ENCODE measurements at regions not wholly inside any gene's neighbourhood (a gene's known extent, or its start where the extent isn't known, plus 50 kb on each side); places are given as distances from the start of the nearest gene placed in this dataset.

GRCh38 chr9:129442803-129443511 lies 177.9 kb downstream of the C9orf50 start:
- ChIA-PET CTCF (no interaction called here), POLR2A (no interaction called here)
- DNase-seq (no peak), ATAC-seq (ENCODE audit: poor library complexity) (no peak)
- intact Hi-C loops (cut with DNase I, micrococcal nuclease): no loop called here
- H3K4me3 Mint-ChIP-seq: no peak overlapping the region
- no peak for TF ChIP-seq CTCF (IDR thresholded peaks at IDR 0.05)
- H3K27me3 Mint-ChIP-seq: peaks cover 35% of the 10 kb centered on the region
- peaks cover 15% of the 10 kb centered on the region for H3K4me1 Mint-ChIP-seq (ENCODE audit: low read depth)
- no peak overlapping the region for H3K27ac ChIP-seq (ENCODE audit: low read depth in 1 of 2, low read length in 2 of 2)
- H3K36me3 ChIP-seq (ENCODE audit: insufficient read depth, low read length): no peaks in the 10 kb centered on the region
- peaks cover 14 to 15% of the 10 kb centered on the region in 2 experiments for H3K27me3 ChIP-seq (ENCODE audit: control insufficient read depth in 1 of 2, insufficient read depth in 2 of 2, low read length in 2 of 2)
- peaks cover 2% of the 10 kb centered on the region for H3K9me3 Mint-ChIP-seq
- H3K36me3 Mint-ChIP-seq (ENCODE audit: low read depth): no peaks in the 10 kb centered on the region
- no peak overlapping the region for H3K4me3 ChIP-seq (ENCODE audit: low read length)
- H3K9me3 ChIP-seq (ENCODE audit: control insufficient read depth in 1 of 2, insufficient read depth in 1 of 2, low read length in 2 of 2): peaks cover 0 to 3% of the 10 kb centered on the region in 2 experiments
- H3K27ac Mint-ChIP-seq: no peak overlapping the region
- peaks cover 8% of the 10 kb centered on the region for H3K4me1 ChIP-seq (ENCODE audit: insufficient read depth, low read length)

GRCh38 chr9:129441852-129442251 lies 179.0 kb downstream of the C9orf50 start:
- H3K27me3 Mint-ChIP-seq: peaks cover 43% of the 10 kb centered on the region

GRCh38 chr9:129440435-129441186 lies 180.3 kb downstream of the C9orf50 start:
- POLR2A ChIA-PET: no interaction called here
- CTCF ChIA-PET: no interaction called here
- Mint-ChIP-seq H3K4me3 (peak overlapping the region; percentile 15), H3K27ac (no peak overlapping the region), H3K4me1 (ENCODE audit: low read depth) (peaks cover 26% of the 10 kb centered on the region), H3K27me3 (peaks cover 52% of the 10 kb centered on the region), H3K9me3 (peaks cover 2% of the 10 kb centered on the region), H3K36me3 (ENCODE audit: low read depth) (no peaks in the 10 kb centered on the region)
- TF ChIP-seq CTCF (IDR thresholded peaks at IDR 0.05): no peak
- intact Hi-C loops (cut with DNase I, micrococcal nuclease): no loop called here
- no peak overlapping the region for H3K4me3 ChIP-seq (ENCODE audit: low read length)
- peaks cover 23% of the 10 kb centered on the region for H3K4me1 ChIP-seq (ENCODE audit: insufficient read depth, low read length)
- no peak for DNase-seq
- ATAC-seq (ENCODE audit: poor library complexity): no peak
- no peak overlapping the region for H3K27ac ChIP-seq (ENCODE audit: low read depth in 1 of 2, low read length in 2 of 2)
- peaks cover 20 to 21% of the 10 kb centered on the region in 2 experiments for H3K27me3 ChIP-seq (ENCODE audit: control insufficient read depth in 1 of 2, insufficient read depth in 2 of 2, low read length in 2 of 2)
- no peaks in the 10 kb centered on the region for H3K36me3 ChIP-seq (ENCODE audit: insufficient read depth, low read length)
- H3K9me3 ChIP-seq (ENCODE audit: control insufficient read depth in 1 of 2, insufficient read depth in 1 of 2, low read length in 2 of 2): peaks cover 0 to 12% of the 10 kb centered on the region in 2 experiments

More at GRCh38 chr9:129441852-129442251, 179.0 kb downstream of the C9orf50 start:
- Mint-ChIP-seq H3K4me1 (ENCODE audit: low read depth) (peaks cover 22% of the 10 kb centered on the region), H3K36me3 (ENCODE audit: low read depth) (no peaks in the 10 kb centered on the region), H3K9me3 (peaks cover 2% of the 10 kb centered on the region), H3K27ac (no peak overlapping the region), H3K4me3 (no peak overlapping the region)
- no peak overlapping the region for H3K4me3 ChIP-seq (ENCODE audit: low read length)
- H3K36me3 ChIP-seq (ENCODE audit: insufficient read depth, low read length): no peaks in the 10 kb centered on the region
- POLR2A ChIA-PET: no interaction called here
- H3K4me1 ChIP-seq (ENCODE audit: insufficient read depth, low read length): peaks cover 18% of the 10 kb centered on the region
- TF ChIP-seq CTCF (IDR thresholded peaks at IDR 0.05): no peak
- intact Hi-C loops (cut with DNase I, micrococcal nuclease): no loop called here
- DNase-seq (no peak), ATAC-seq (ENCODE audit: poor library complexity) (no peak)
- CTCF ChIA-PET: no interaction called here
- H3K27me3 ChIP-seq (ENCODE audit: control insufficient read depth in 1 of 2, insufficient read depth in 2 of 2, low read length in 2 of 2): peaks cover 20 to 21% of the 10 kb centered on the region in 2 experiments
- H3K27ac ChIP-seq (ENCODE audit: low read depth in 1 of 2, low read length in 2 of 2): no peak overlapping the region
- peaks cover 0 to 12% of the 10 kb centered on the region in 2 experiments for H3K9me3 ChIP-seq (ENCODE audit: control insufficient read depth in 1 of 2, insufficient read depth in 1 of 2, low read length in 2 of 2)

Measured in CD4-positive, alpha-beta T cell (primary cell).